K562 (cell line): ENCODE measurements at regions not wholly inside any gene's neighbourhood (a gene's known extent, or its start where the extent isn't known, plus 50 kb on each side); places are given as distances from the start of the nearest gene placed in this dataset.

Experiments
- ATAC-seq: fragments of 200-7000 bp; cut with Tn5 transposase; 3 replicates; pipeline ENCODE4 v1.9.1; 2020; ENCODE audit warnings: moderate library complexity
- BruUV-seq: library from RNA; stranded (reverse); fragments of 400-500 nt; replicated peaks from 2 replicates; lab custom pipeline; 2021; lab: Mats Ljungman, UMichigan
- CTCF ChIA-PET: fragments of 300-600 bp; formaldehyde crosslinking; extraction: SDS; loops from one replicate; lab custom pipeline; 2021; ENCODE audit warnings: low intra/inter-chr PET ratio; lab: Yijun Ruan, JAX
- POLR2A ChIA-PET: fragments of 300-600, 350-650 bp; sonication (Branson Sonifier 250); formaldehyde crosslinking; extraction: SDS; loops from one replicate; lab custom pipeline; 2021; ENCODE audit warnings: antibody characterized with exemption, inconsistent platforms; lab: Yijun Ruan, JAX
- DNase-seq, 4 experiments: peaks; one replicate each; pipeline versions ENCODE4 v3.0.0 to v3.0.0-alpha.2; 2011 to 2018; ENCODE audit warnings: low spot score in 3 of 4, mixed read lengths in 3 of 4; ENCODE audit errors: extremely low read depth in 1 of 4
- FAIRE-seq: peaks from 2 replicates; lab custom pipeline; 2011; peaks lifted over from hg19 to GRCh38; lab: Jason Lieb, UNC
- H2AFZ ChIP-seq: 2 replicates; pipeline ENCODE4 v1.6.0; 2011; ENCODE audit warnings: low read depth, low read length, control low read depth, inconsistent platforms
- H3K27ac ChIP-seq: fragments of 200-600 bp; 3 replicates; pipeline ENCODE4 v1.8.0; 2011; ENCODE audit warnings: low read depth, mild to moderate bottlenecking, control low read depth, inconsistent platforms, low read length, moderate library complexity, mixed read lengths; ENCODE audit errors: extremely low read depth
- H3K27me3 ChIP-seq, 2 experiments: fragments of 300-600 bp in 1 of 2; 2 replicates in 1 of 2; 3 replicates in 1 of 2; pipeline versions ENCODE4 v1.6.0 to v1.8.0; 2011; ENCODE audit warnings: inconsistent platforms in 2 of 2, low read length in 2 of 2, mild to moderate bottlenecking in 1 of 2, mixed read lengths in 1 of 2, moderate library complexity in 1 of 2; ENCODE audit not compliant: control insufficient read depth in 2 of 2, insufficient read depth in 2 of 2
- H3K36me3 ChIP-seq: fragments of 300-600 bp; 3 replicates; pipeline ENCODE4 v1.8.0; 2011; ENCODE audit warnings: mild to moderate bottlenecking, low read length, inconsistent platforms; ENCODE audit not compliant: control insufficient read depth, insufficient read depth
- H3K4me1 ChIP-seq, 2 experiments: fragments of 200-600 bp in 1 of 2; replicated peaks in 1 of 2; 2 replicates in 1 of 2; 3 replicates in 1 of 2; pipeline versions ENCODE4 v1.5.1 to v1.8.0; 2011; ENCODE audit warnings: inconsistent platforms in 2 of 2, low read length in 2 of 2, mild to moderate bottlenecking in 1 of 2, mixed read lengths in 1 of 2, moderate library complexity in 1 of 2; ENCODE audit not compliant: control insufficient read depth in 2 of 2, insufficient read depth in 2 of 2
- H3K4me2 ChIP-seq: 2 replicates; pipeline ENCODE4 v1.6.1; 2011; ENCODE audit warnings: low read length, control low read depth, inconsistent platforms, mixed read lengths; ENCODE audit not compliant: insufficient read depth
- H3K4me3 ChIP-seq: fragments of 200-600 bp; sonication (generic), shearing (Covaris generic); 2 replicates; pipeline ENCODE4 v1.5.1; 2016; ENCODE audit warnings: control low read depth, inconsistent platforms
- H3K79me2 ChIP-seq: fragments of 200-600 bp; 3 replicates; pipeline ENCODE4 v1.8.0; 2011; ENCODE audit warnings: low read length, inconsistent platforms; ENCODE audit not compliant: control insufficient read depth, insufficient read depth
- H3K9ac ChIP-seq, 2 experiments: 2 replicates each; pipeline versions ENCODE4 v1.6.0 to v1.6.1; 2011; ENCODE audit warnings: low read depth in 2 of 2, low read length in 2 of 2, control low read depth in 1 of 2, inconsistent platforms in 1 of 2, mild to moderate bottlenecking in 1 of 2, mixed read lengths in 1 of 2; ENCODE audit not compliant: insufficient read depth in 1 of 2
- H3K9me1 ChIP-seq: one replicate; pipeline ENCODE4 v1.6.0; 2011; ENCODE audit warnings: inconsistent platforms, mild to moderate bottlenecking, low read length, moderate library complexity; ENCODE audit not compliant: control insufficient read depth, insufficient read depth
- H3K9me3 ChIP-seq: replicated peaks from 2 replicates; pipeline ENCODE4 v1.5.1; 2011; ENCODE audit warnings: low read depth, low read length, inconsistent platforms; ENCODE audit not compliant: control insufficient read depth, insufficient read depth
- H4K20me1 ChIP-seq: replicated peaks from 2 replicates; pipeline ENCODE4 v1.6.1; 2011; ENCODE audit warnings: low read length, inconsistent platforms, mixed read lengths; ENCODE audit not compliant: control insufficient read depth, insufficient read depth
- CBX5 ChIP-seq: IDR thresholded peaks from 2 replicates; pipeline ENCODE4 v1.6.1; 2014; ENCODE audit warnings: low read depth, borderline replicate concordance
- CEBPB ChIP-seq: fragments of 450-650 bp; IDR thresholded peaks from 2 replicates; pipeline ENCODE4 v1.6.1; 2016; ENCODE audit warnings: missing genetic modification characterization, missing compliant biosample characterization
- DACH1 ChIP-seq: fragments of 450-650 bp; IDR thresholded peaks from 2 replicates; pipeline ENCODE4 v1.6.1; 2018; ENCODE audit not compliant: partially characterized antibody
- EP300 ChIP-seq: IDR thresholded peaks from 2 replicates; pipeline ENCODE4 v1.6.1; 2012; ENCODE audit warnings: low read length, improper control_type of control experiment
- FOXK2 ChIP-seq, 2 experiments: fragments of 450-650 bp; IDR thresholded peaks in 1 of 2; conservative IDR thresholded peaks in 1 of 2; 2 replicates each; pipeline ENCODE4 v1.6.1; 2016; ENCODE audit warnings: low read depth in 2 of 2, mild to moderate bottlenecking in 1 of 2
- GABPA ChIP-seq: fragments of 200-800 bp; sonication (Bioruptor generic); conservative IDR thresholded peaks from 2 replicates; pipeline ENCODE4 v1.6.1; 2016; ENCODE audit warnings: low read depth, missing genetic modification characterization, missing compliant biosample characterization
- GATAD2A ChIP-seq: fragments of 450-650 bp; IDR thresholded peaks from 2 replicates; pipeline ENCODE4 v1.6.1; 2017
- TSC22D4 ChIP-seq: fragments of 450-650 bp; IDR thresholded peaks from 2 replicates; pipeline ENCODE4 v1.6.1; 2016; ENCODE audit warnings: missing genetic modification characterization, missing biosample characterization, control low read depth
- ZNF124 ChIP-seq: sonication (generic); formaldehyde crosslinking; IDR thresholded peaks from 2 replicates; pipeline ENCODE4 v1.8.1; 2022; ENCODE audit warnings: missing genetic modification reagents
- ZNF253 ChIP-seq: fragments of 250-450 bp; sonication (Bioruptor Pico); conservative IDR thresholded peaks from 2 replicates; pipeline ENCODE4 v1.6.1; 2021; ENCODE audit warnings: mild to moderate bottlenecking
- ZNF431 ChIP-seq: sonication (generic); formaldehyde crosslinking; IDR thresholded peaks from 2 replicates; pipeline ENCODE4 v1.8.0; 2022; ENCODE audit warnings: mild to moderate bottlenecking, missing genetic modification reagents
- ZNF695 ChIP-seq: fragments of 450-650 bp; formaldehyde crosslinking; IDR thresholded peaks from 2 replicates; pipeline ENCODE4 v1.4.0; 2020; ENCODE audit warnings: mild to moderate bottlenecking, moderate library complexity
- WGBS: fragments of 100-300 bp; shearing (Covaris generic); methylation state at CpG from one replicate; pipeline ENCODE4 v1.1.6; 2016; ENCODE audit warnings: low coverage, mixed read lengths; ENCODE audit not compliant: insufficient coverage; ENCODE audit errors: missing lambda C conversion rate; 5-methylcytosine and 5-hydroxymethylcytosine counted together
- in situ Hi-C: fragments of 300-500 bp; cut with MboI; formaldehyde crosslinking; loops from 4 replicates; pipeline ENCODE4 v1.15.0; 2018; ENCODE audit warnings: inconsistent platforms, mixed read lengths
- intact Hi-C: fragments of 100-400 bp; cut with micrococcal nuclease; formaldehyde crosslinking; loops from 2 replicates; pipeline ENCODE4 v1.14.2; 2022
- TF ChIP-seq, protein P1 (sequence below): fragments of 250-450 bp; sonication (Bioruptor Pico); IDR thresholded peaks from 2 replicates; pipeline ENCODE4 v1.8.0; 2022; ENCODE audit warnings: moderate library complexity, mild to moderate bottlenecking, inconsistent platforms

DNA sequence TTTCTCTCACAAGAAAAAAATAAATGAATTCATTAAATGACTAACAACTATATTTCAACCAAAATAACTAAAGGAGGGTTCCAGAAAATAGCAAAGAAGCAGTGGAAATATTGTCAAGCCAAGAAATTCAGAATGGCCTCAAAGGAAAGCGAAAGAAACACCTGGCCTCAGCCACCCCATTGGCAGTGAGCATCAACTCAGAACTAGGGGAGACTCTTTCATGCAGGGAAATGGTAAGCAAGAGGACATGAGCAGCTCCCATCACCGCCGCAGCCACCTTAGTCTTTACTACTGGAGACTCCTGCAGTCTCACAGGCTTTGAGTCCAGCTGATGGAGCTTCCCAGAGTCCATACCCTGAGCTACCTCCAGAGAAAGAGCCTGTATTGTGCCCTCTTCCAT lies 343.9 kb upstream of the GRAMD2B start:
- Histone ChIP-seq H3K27ac (no peak overlapping the region), H2AFZ (no peak overlapping the region), H3K4me1 (no peaks in the 10 kb centered on the region), H3K4me2 (no peak overlapping the region), H3K9me1 (no peaks in the 10 kb centered on the region), H3K4me3 (no peak overlapping the region), H3K27me3 (no peaks in the 10 kb centered on the region), H3K9ac (no peak overlapping the region), H3K9me3 (no peaks in the 10 kb centered on the region; the same call in 1 of the 2 replicates), H4K20me1 (no peaks in the 10 kb centered on the region), H3K79me2 (no peaks in the 10 kb centered on the region), H3K36me3 (no peaks in the 10 kb centered on the region)
- intact Hi-C loops, result no loop called here
- no peak for DNase-seq
- no peak for FAIRE-seq
- CTCF ChIA-PET, result no interaction called here
- in situ Hi-C loops, result no loop called here
- 8% methylated on average over 3 of the region's 3 CpGs for WGBS
- TF ChIP-seq FOXK2 (conservative IDR thresholded peaks at IDR 0.05 in 1 of 2, IDR thresholded peaks at IDR 0.05 in 1 of 2; ENCODE audit: low read depth in 2 of 2) (no peak), GABPA (no peak), DACH1 (no peak), EP300 (no peak), CEBPB (tag) (no peak), ZNF124 (CRISPR knock-in tag) (no peak), ZNF695 (CRISPR knock-in tag) (no peak), GATAD2A (no peak), ZNF431 (no peak), TSC22D4 (tag) (no peak), CBX5 (no peak), ZNF253 (CRISPR knock-in tag) (no peak)
- TF ChIP-seq, protein P1, sequence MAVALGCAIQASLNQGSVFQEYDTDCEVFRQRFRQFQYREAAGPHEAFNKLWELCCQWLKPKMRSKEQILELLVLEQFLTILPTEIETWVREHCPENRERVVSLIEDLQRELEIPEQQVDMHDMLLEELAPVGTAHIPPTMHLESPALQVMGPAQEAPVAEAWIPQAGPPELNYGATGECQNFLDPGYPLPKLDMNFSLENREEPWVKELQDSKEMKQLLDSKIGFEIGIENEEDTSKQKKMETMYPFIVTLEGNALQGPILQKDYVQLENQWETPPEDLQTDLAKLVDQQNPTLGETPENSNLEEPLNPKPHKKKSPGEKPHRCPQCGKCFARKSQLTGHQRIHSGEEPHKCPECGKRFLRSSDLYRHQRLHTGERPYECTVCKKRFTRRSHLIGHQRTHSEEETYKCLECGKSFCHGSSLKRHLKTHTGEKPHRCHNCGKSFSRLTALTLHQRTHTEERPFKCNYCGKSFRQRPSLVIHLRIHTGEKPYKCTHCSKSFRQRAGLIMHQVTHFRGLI (CRISPR knock-in tag), result no peak
- POLR2A ChIA-PET, result no interaction called here
- BruUV-seq, result no TSS peak
- ATAC-seq, result no peak
